Panc1 (cell line): ENCODE measurements at regions not wholly inside any gene's neighbourhood (a gene's known extent, or its start where the extent isn't known, plus 50 kb on each side); places are given as distances from the start of the nearest gene placed in this dataset.

Source experiments
- POLR2AphosphoS5 ChIP-seq: IDR thresholded peaks from 2 replicates; pipeline ENCODE4 v1.6.1; 2012; ENCODE audit warnings: mild to moderate bottlenecking, low read depth, low read length, moderate library complexity
- TCF7L2 ChIP-seq: IDR thresholded peaks from 2 replicates; pipeline ENCODE4 v1.6.1; 2011; ENCODE audit warnings: mild to moderate bottlenecking, low read depth, low read length, inconsistent platforms
- TF ChIP-seq, protein P1 (sequence below): fragments of 450-650 bp; IDR thresholded peaks from 2 replicates; pipeline ENCODE4 v1.5.1; 2017; ENCODE audit warnings: mild to moderate bottlenecking

DNA sequence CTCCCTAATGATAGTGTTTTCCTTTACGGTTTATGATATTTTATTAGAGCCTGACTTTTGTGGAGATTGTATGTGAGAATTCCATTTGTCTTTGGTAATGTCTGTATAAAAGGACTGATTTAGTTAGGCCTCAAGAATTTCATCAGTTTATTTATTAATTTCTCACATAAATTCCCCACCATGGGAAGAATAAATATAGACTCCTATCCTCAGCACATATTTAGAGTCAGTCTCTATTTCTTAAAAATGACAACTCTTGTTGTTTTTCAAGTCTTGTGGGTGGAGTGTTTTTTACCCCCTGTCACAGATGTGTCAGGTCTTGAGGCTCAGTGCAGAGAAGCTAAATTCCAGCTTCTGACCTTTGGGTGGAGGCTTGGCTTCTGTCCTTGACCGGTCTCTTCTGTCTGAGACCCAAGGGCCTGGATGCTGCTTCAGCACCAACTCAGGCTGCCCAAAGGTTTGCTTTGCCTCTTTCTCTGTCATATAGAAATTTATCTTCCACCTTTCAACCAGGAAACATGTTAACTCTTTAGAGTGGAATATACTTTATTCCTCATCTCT lies 117.3 kb upstream of the INHBA start:
- TF ChIP-seq, protein P1, sequence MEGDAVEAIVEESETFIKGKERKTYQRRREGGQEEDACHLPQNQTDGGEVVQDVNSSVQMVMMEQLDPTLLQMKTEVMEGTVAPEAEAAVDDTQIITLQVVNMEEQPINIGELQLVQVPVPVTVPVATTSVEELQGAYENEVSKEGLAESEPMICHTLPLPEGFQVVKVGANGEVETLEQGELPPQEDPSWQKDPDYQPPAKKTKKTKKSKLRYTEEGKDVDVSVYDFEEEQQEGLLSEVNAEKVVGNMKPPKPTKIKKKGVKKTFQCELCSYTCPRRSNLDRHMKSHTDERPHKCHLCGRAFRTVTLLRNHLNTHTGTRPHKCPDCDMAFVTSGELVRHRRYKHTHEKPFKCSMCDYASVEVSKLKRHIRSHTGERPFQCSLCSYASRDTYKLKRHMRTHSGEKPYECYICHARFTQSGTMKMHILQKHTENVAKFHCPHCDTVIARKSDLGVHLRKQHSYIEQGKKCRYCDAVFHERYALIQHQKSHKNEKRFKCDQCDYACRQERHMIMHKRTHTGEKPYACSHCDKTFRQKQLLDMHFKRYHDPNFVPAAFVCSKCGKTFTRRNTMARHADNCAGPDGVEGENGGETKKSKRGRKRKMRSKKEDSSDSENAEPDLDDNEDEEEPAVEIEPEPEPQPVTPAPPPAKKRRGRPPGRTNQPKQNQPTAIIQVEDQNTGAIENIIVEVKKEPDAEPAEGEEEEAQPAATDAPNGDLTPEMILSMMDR = no peak
- TF ChIP-seq POLR2AphosphoS5 (no peak), TCF7L2 (no peak)
